Lung microvascular endothelial cell (primary cell): ENCODE measurements at regions not wholly inside any gene's neighbourhood (a gene's known extent, or its start where the extent isn't known, plus 50 kb on each side); places are given as distances from the start of the nearest gene placed in this dataset.

Experiments
- DNase-seq, 2 donors: peaks; one replicate each; pipeline versions ENCODE4 v3.0.0 to v3.0.0-alpha.2; 2010; ENCODE audit warnings: low read depth in 2 of 2

GRCh38 chr6:98118397-98119045 lies 715.9 kb upstream of the POU3F2 start:
- DNase-seq: no peak

GRCh38 chr6:98124171-98124570 lies 710.2 kb upstream of the POU3F2 start:
- no peak for DNase-seq

- no peak for DNase-seq
These were observed 702.9 kb upstream of the POU3F2 start for GRCh38 chr6:98131290-98131990.

- no peak for DNase-seq
These were observed 698.0 kb upstream of the POU3F2 start for GRCh38 chr6:98136333-98136732.

DNA sequence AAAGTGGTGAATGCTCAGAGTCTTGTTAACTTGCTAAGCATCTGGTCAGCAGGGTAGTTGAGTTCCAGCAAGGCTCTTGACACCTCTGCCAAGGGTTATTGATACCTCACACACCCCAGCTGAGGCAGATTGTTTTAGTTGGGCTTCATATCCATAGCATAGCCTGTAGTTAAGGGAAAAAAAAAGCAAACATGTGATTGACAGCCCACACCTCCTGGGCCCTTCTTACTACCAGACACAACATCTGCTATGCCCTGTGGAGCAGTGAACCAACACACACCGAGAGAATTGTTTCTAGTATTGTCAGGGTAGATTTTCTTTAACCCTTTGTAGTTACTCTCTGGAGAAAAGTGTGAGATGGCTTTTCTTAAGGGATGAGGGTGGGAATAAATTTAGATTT lies 697.0 kb upstream of the POU3F2 start:
- no peak for DNase-seq

- no peak for DNase-seq
These were observed 691.5 kb upstream of the POU3F2 start for GRCh38 chr6:98142839-98143238.

DNA sequence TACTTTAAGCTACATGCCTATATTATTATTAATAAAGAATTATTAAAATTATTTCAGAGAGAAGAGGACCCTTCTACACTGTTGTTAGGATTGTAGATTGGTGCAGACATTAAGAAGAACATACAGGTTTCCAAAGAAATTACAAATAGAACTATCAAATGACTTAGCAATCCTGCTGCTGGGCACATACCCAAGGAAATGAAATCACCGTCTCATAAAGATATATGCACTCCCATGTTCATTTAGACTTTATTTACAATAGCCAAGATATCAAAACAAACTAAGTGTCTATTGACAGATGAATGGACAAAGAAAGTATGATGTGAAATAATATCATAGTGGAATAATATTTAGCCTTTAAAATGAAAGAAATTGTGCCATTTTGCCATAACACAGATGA lies 687.7 kb upstream of the POU3F2 start:
- no peak for DNase-seq

DNA sequence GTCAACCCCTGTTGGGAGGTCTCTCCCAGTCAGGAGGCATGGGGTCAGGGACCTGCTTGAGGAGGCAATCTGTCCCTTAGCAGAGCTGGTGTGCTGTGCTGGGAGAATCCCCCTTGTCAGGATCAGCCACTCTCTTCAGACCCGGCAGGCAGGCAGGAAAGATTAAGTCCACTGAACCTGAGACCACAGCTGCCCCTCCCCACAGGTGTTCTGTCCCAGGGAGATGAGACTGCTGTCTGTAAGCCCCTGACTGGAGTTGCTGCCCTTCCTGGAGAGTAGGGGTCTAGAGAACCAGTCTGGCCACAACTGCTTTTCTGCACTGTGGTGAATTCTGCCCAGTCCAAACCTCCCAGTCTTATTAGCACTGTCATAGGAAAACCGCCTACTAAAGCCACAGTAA lies 677.8 kb upstream of the POU3F2 start:
- no peak for DNase-seq

DNA sequence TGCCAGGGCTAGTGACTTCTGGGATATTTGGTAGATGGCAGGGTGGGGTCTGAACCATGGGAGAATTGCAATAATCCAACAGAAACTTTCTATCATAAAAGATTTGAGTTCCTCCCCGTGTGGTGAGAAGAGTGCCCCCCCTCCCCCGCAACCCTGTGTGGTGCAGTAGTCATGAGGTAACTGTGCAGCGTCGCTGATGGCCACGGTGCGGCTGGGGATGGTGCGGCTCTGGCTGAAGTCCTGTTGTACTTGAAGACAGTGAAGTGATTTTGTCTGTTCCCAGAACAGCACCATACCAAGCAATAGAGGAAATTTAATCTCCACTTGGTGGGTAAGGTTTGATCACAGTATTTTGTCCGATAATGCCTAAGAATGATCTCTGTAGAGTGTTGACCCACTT lies 654.8 kb upstream of the POU3F2 start:
- DNase-seq: no peak

- DNase-seq: no peak
These were observed 634.3 kb upstream of the POU3F2 start for GRCh38 chr6:98200084-98200483.

- peak; percentile 1 to 5 for DNase-seq
These were observed 631.1 kb upstream of the POU3F2 start for GRCh38 chr6:98203170-98203806.

- DNase-seq: no peak
These were observed 621.9 kb upstream of the POU3F2 start for GRCh38 chr6:98212468-98212867.

GRCh38 chr6:98215531-98215930 lies 618.8 kb upstream of the POU3F2 start:
- no peak for DNase-seq

DNA sequence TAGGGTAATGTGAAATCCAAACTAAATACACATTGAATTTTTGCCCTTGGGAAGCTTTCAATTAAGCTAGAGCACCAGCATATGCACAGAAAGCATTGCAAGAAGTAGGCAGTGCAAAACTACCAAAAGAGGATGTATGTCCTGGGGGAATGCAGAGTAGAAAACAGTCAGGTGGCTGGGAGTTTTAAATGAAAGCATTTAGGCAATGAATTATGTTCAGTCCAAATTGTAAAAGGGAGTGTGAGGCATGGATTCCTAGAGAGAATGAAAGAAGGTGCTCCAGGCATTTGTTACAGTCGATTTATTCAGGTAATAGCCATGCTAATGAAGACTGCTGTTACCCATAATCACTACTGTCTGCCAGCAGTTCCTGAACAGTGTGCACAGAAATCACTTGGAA lies 604.1 kb upstream of the POU3F2 start:
- DNase-seq: no peak

- no peak for DNase-seq
These were observed 595.3 kb upstream of the POU3F2 start for GRCh38 chr6:98239057-98239456.

- no peak for DNase-seq
These were observed 592.7 kb upstream of the POU3F2 start for GRCh38 chr6:98241630-98242029.

DNA sequence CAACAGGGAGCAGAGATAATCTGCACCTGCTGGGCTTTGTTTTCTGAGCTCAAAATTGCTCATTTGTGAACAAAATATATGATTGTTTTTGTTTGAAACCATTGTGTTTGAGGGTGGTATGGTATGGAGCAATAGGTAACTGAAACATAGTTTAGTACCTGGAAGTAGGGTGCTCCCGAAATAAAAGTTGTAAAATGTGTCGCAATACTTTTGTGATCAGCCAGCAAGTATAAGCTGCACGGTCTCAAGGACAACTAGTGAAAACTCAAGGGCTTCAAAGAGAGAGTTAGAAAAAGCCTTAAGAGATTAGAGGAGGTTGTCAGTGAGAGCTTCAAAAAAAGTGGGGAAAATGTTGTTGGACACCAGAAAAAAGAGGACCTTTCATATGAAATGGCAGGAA lies 579.8 kb upstream of the POU3F2 start:
- no peak for DNase-seq

GRCh38 chr6:98260382-98260781 lies 574.0 kb upstream of the POU3F2 start:
- no peak for DNase-seq

GRCh38 chr6:98272060-98272459 lies 562.3 kb upstream of the POU3F2 start:
- DNase-seq: no peak

GRCh38 chr6:98274691-98275090 lies 559.7 kb upstream of the POU3F2 start:
- no peak for DNase-seq

DNA sequence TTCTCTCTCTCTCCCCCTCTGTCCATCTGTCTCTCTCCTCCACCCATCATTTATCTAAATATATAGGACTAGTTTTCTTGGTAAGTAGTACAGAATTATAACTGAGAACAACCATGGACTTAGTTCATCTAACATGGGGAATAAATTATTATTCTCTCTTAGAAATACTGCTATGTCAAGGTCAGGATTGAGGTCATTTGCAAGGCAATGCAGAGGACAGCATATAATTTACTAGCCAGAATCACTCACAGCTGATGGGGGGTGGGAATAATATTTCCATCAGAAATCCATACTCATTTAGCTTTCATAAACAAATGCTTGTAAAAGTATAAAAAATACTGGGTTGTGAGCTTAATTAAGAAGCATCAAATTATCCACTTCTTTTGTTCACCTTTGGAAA lies 553.9 kb upstream of the POU3F2 start:
- DNase-seq: no peak

GRCh38 chr6:98286620-98287019 lies 547.8 kb upstream of the POU3F2 start:
- DNase-seq: no peak

GRCh38 chr6:98287876-98288275 lies 546.5 kb upstream of the POU3F2 start:
- DNase-seq: no peak
